Activated CD8-positive, alpha-beta memory T cell treated with anti-CD3 and anti-CD28 coated beads for 4 hours (primary cell): ENCODE measurements at regions not wholly inside any gene's neighbourhood (a gene's known extent, or its start where the extent isn't known, plus 50 kb on each side); places are given as distances from the start of the nearest gene placed in this dataset.
"Not testable (repeated sequence)": the region's sequence is repeated elsewhere in the genome, so short reads cannot be mapped to it uniquely, and the experiment has no call there.

Source experiments
- DNase-seq, 2 donors: peaks; one replicate each; pipeline ENCODE4 v3.0.0-alpha.2; 2020; ENCODE audit warnings: low read depth in 2 of 2

DNA sequence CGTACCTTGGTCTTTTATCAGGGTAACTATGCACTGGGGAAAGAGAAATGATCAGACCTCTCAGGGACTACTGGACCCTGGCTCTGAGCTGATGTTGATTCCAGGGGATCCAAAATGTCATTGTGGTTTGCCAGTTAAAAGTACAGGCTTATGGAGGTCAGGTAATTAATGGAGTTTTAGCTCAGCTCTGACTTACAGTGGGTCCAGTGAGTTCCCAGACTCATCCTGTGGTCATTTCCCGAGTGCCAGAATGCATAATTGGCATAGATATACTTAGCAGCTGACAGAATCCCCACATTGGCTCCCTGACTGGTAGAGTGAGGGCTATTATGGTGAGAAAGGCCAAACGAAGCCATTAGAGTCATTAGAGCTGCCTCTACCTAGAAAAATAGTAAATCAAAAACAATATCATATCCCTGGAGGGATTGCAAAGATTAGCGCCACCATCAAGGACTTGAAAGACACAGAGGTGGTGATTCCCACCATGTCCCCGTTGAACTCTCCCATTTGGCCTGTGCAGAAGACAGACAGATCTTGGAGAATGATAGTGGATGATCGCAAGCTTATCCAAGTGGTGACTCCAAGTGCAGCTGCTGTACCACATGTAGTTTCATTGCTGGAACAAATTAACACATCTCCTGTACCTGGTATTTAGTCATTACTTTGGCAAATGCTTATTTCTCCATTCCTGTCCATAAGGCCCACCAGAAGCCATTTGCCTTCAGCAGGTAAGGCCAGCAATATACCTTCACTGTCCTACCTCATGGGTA is 152.4 kb downstream of the THBS2 start:
- no peak for DNase-seq

DNA sequence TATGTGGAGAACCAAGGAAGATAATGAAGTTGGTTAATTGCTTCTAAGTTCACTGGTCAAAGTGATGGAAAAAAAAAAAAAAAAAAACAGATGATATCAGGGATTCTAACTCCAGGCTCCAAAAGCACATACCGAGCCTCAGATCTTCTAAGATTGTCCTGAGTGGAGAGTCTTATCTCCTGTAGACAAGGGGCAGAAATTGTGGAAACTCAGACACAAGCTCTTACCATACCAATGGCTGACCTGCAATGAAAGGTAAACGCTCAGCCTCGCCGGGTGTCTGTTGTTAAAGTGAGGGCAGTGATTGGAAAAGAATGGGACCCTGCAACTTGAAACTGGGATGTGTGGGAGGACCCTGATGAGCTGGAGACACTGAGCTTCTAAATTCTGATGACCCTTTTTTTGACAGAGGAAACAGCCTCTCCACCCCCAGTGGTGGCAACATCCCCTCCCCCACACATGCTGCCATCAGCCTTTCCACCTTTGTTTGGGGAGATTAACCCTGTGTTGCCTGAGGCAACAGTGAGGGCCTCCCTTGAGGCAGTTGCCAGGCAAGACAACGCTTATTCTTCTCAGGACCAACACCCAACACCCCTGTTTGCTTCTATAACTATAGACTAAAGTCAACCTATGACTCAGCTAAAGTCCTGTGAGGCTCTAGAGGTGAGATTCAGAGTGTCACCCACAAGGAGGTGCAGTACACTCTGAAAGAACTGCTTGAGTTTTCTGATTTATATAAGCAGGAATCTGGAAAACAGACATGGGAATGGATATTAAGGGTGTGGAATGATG is 154.0 kb downstream of the THBS2 start:
- no peak for DNase-seq

DNA sequence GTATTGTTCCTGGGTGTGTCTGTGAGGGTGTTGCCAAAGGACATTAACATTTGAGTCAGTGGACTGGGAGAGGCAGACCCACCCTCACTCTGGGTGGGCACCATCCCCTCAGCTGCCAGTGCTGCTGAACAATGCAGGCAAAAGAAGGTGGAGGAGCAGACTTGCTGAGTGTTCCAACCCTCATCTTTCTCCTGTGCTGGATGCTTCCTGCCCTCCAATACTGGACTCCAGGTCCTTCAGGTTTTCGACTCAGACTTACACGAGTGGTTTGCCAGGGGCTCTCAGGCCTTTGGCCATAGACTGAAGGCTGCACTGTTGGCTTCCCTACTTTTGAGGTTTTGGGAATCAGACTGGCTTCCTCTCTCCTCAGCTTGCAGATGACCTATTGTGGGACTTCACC is 155.0 kb downstream of the THBS2 start:
- DNase-seq: not testable (repeated sequence)

DNA sequence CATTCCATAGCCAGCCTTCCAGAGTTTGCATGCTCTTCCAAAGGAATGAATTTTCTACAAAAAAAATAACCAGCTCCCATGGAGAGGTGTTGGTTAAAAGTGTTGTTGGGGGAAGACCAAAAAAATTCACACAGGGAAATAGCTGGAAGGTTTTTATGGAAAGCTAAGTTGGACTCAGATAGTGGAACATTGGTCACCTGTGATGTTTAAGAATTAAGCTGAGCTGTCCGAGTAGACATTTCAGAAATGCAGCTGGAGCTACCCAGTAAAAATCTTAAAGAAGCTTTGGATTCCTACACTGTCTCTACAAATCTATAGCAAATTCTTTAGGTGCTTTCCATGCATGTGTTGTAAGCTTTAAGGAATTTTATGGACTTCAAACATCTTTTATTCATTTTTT is 155.5 kb downstream of the THBS2 start:
- DNase-seq: no peak

DNA sequence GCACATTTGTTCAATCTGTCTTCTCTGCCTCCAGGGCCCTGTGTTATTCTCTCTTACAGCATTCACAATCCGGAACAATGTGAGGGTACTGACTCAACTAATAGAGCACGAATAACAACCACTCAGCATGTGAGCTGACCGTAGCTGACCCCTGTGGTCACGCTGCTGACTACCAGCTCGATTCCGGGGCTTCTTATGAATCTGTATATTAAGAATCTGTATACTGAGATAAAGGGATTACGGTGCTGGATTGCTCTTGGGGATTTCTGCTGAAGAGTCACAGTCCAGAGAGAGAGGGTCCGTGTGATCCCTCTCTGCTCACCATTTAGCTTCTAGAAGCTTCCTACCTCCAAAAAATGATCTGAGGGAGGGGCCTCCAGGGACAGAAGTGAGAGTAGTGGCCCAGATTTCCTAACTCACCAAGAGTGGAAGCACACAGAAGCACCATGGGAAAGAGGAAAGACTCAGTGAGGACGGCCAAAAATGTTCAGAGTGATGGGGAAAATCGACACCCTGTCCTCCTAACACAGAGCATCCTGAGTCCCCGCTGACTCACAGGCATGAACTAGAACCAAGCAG is 156.2 kb downstream of the THBS2 start:
- no peak for DNase-seq

DNA sequence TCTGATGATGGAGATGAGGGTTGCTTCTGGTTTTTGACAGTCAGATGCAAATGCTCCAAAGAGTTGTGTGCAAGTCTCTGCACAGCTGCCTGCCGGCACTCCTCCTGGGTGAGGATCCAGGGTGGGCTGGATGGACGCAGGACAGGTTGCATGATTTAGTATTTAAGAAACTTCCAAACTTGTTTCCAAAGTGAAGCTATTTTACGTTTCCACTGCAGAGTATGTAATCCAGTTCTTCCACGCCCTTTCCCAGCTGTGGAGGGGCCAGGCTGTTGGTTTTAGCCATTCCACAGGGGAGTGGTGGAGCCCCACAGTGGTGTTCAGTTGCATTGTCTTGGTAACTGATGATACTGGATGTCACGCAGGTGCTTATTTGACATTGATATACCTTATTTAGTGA is 157.3 kb downstream of the THBS2 start:
- DNase-seq: no peak

DNA sequence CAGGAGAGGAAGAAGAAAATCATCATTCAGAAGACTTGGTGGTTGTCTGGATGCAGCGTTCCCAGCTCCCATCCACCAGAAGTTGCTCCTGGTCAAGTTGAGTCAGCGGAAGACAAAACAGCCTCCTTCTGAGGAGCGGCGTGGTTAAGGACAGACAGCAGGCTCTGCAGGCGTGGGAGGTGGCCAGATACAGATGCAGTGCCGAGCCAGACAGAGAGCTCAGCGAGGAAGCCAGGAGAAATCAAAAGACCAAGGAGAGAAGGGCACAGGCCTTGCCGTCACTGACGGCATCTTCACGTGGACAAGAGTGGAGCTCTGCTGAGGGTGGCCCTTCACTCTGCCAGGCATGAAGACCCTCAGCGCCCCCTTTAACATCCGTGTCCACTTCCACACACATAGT is 158.5 kb downstream of the THBS2 start:
- DNase-seq: no peak

DNA sequence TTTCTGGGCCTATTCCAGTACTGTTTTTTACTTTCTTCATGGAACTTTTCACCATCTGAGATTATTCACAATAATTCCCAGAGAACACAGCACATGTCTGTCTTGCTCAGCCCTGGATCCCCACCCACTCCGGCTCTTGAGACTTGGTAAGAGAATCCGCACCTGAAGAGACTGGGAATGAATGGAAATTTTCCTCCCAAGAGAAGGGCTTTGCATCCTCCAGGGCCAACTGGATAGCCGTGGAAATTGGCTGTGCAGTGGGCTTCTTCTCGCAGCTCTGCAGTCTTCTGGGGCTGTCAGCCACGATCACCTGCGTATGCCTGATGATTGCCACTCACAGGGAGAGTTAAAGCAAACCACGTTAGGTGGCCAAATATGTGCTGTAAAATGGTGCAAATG is 159.1 kb downstream of the THBS2 start:
- DNase-seq: no peak

DNA sequence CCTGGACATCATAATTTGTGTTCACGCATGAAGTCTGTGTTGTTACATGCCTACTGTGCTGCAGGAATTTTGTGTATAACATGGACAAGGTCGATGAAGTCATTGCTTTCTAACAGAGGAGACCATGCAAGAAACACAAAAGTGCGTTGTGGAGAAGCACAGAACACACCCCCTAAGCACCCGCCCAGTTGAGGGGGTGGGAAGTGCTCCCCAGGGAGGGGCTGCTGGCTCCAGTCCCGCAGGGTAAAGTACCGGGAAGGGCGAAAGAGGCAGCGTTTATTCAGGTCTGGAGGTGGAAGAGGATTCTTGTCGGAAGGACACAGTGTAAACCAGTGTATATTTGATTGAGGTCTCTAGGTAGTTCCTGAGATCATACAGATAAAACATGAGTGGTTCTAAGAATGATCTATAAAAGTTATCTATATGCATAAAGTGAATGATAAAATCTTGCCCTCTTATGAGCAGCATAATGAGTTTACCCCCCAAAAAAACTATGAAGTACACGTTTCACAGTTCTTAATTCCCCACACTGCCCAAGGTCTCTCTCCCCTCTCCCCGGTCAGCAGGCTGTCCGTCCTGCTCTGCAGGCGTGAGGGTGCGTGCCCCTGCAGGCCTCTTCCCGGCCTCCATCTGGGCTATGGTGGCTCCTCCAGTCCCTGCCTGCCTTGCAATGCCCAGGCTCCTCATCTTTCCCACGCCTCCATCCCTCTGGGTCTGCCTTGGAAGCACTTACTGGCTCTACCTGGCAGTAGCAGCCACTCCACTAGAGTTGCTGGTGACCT is 159.7 kb downstream of the THBS2 start:
- DNase-seq: no peak

DNA sequence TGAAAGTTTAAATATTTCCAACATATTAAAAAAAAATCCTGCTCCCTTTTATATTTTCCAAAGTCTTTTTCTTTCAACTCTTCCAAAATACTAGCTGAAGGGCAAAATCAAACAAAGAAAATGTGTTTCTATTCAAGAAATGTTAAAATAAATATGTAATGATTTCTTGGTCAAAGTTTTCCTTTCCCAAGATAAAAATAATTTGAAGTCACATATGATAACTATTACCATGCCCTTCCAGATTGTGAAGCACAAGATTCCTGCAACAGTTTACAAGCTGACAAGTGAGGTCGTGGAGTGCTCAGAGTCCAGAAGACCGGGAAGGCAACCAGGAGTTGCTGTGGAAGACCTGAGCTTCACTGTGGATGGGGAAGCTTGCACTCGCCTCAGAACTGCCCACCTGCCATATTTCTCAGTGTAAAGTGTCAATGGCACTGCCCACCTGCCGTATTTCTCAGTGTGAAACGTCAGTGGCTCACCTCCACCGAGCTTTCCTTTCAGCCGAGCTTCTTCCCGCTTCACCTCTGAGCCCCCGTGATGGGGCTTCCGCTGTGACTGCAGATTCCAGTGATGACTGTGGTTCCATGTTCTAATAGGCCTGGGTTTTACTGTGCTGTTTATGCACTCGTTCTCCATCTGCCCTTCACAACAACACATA is 160.5 kb downstream of the THBS2 start:
- DNase-seq: no peak

DNA sequence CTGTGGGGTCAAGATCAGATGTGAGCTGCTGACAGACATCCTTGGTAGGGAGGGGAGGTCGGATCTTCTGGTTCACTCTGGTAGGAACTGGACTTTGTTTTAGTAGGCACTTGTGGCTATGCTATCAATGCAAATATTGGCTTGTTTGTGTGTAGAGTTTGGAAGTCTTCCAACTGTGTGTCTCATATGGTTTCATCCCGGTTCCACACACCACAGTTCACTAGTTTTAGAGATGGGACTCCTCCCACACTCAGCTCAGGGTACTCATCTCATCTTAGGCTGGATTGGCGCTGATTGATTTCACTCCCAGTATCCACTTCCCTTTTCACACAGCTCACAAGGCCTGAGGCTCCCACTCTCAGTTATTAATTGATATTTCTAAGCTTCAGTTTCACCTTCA is 161.3 kb downstream of the THBS2 start:
- DNase-seq: no peak

DNA sequence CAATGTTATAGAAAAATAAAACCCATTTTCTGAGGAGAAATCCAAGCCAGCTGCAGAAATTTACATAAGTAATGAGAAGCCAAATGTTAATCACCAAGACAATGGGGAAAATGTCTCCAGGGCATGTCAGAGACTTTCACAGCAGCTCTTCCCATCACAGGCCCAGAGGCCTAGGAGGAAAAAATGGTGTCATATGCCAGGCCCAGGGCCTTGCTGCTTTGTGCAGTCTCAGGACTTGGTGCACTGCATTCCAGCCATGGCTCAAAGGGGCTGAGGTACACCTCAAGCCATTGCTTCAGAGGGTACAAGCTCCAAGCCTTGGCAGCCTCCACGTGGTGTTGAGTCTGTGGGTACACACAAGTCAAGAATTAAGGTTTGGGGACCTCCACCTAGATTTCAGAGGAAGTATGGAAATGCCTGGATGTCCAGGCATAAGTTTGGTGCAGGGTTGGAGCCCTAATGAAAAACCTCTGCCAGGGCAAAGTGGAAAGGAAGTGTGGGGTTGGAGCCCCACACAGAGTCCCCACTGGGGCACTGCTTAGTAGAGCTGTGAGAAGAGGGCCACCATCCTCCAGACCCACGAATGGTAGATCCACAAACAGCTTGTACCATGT is 163.0 kb downstream of the THBS2 start:
- not testable (repeated sequence) for DNase-seq

DNA sequence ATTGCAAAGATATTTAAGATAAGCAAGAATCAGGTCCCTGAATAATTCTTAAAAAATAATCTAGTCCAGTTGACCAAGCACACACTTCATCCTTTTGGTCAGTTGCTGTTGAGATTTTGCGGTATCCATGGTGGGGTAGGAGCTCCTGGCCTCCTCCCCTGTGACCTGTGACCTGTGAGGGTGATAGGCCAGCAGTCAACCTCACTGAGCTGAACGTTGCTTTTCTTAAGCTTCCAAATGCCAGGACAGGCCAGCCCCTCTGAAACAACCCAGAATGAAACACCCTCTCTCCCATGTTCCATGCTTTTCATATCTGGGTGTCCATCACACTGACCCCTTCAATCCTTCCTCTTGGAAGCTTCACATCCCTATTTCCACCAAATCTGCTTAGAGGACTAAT is 164.9 kb downstream of the THBS2 start:
- DNase-seq: no peak

DNA sequence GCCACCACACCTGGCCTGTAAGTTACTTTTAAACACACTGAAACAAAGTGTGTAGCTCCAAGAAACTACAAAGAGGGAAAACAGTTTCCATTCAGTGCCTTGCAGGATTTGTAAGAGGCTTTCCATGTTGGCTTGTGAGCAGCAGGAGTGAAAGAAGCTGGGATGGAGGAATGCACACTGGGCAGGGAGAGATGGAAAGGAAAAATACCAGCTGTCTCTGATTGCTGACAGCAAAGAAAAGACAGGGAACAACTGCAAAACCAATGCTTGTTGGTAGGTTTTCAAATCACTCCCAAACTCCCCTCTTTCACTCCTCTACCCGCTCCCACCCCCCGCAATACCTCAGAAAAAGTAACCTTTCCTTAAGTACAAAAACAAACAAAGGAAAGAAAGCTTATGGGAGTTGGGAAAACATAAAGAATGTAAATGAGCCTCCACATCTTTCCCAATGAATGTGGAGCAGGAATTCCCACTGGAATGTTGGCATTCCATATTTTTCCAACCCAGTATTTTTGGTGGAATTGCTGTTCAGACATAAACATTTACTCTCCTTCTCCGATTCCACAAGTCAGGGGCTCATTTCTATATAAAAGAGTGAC is 166.1 kb downstream of the THBS2 start:
- no peak for DNase-seq

DNA sequence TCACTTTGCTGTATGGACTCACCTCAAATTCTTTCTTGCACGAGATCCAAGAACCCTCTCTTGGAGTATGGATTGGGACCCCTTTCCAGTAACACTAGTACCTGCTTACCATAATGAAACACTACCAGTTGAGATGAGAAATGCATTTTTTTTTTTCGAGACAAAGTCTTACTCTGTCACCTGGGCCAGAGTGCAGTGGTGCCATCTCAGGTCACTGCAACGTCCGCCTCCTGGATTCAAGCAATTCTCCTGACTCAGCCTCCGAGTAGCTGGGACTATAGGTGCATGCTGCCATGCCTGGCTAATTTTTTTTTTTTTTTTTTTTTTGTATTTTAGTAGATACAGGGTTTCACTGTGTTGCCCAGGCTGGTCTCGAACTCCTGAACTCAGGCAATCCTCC is 167.0 kb downstream of the THBS2 start:
- DNase-seq: not testable (repeated sequence)

DNA sequence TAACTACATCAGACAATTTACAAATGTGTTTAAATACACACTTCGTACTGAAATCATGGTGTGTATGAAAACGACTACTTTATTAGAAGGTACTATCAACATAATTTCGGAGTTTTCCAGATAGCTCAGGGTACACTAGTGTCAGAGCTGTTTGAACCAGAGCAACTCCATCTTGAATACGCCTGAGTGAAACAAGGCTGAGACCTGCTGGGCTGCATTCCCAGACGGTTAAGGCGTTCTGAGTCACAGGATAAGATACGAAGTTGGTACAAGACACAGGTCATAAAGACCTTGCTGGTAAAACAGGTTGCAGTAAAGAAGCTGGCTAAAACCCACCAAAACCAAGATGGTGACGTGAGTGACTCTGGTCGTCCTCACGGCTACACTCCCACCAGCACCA is 167.6 kb downstream of the THBS2 start:
- DNase-seq: no peak

DNA sequence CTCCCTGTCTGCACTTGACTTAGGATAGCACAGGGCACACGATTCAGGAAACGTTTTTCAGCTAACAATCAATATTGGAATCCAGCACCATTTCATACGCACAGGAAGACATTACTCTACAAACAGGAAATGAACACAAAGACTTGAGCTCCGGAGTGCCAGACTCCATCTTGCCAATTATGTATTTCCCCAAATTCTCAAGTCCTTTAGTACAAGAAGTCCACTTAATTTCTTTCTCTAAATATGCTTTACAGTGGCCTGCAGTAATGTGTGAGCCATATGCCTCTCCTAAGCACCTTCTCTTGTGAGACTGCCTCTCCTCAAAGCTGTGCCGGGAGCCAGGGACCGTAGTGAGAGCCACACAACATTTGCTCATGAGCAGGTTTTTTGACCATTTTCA is 168.2 kb downstream of the THBS2 start:
- no peak for DNase-seq

DNA sequence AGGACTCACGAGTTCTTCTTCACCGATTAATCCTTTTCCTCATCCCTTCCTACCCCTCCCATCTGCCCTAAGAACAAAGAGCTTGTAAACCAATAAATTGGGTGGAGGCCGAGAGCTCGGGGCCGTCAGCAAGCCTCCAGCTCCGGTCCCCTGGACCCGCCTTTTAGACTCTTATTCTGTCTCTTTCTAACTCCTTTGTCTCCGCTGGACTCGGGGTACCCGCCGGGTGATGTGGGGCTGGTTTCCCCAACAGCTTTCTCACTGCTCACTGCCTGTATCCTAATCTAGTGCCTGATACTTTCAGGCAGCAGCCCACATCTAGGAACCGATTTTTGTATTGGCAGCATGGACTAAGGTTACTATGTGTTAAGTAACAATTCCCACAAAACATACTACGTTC is 169.1 kb downstream of the THBS2 start:
- not testable (repeated sequence) for DNase-seq

DNA sequence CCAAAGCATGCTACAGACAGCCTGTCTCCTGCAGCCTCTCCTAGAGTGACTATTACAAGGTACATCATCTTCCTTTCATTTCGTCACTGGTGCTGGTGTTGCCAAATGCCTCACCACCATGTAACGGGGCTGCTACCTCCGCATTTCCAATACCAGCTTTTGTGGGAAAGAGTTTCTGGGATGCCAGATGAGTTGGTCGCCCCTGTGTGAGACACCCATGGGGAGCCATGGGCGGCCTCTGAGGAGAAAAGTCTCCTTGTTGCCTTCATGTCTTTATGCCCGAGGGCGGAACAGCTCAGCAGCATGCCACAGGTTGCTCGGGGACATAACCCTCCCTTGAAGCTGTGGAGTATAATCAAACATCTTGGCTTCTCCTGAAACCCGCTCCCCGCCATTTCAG is 169.6 kb downstream of the THBS2 start:
- no peak for DNase-seq

DNA sequence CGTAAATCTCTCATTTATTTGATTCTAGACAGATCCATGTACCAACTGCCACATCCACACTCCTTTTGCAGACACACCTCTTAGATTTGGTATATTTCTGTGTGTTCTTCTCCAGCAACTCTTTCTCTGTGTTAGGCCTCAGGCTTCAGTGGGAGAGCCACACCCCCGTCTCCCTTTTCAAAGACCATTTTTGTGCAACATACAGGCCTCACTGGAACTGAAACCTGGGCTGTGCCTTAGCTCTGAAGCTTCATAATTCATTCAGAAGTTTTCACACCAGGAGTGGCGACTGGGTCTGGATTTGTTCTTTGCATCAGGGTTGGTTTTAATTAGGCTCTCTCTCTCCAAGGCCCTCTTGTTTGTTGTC is 170.2 kb downstream of the THBS2 start:
- DNase-seq: no peak
